Activated B cell treated with CpG ODN at 0.5 μM for 24 hours (primary cell): ENCODE measurements at regions not wholly inside any gene's neighbourhood (a gene's known extent, or its start where the extent isn't known, plus 50 kb on each side); places are given as distances from the start of the nearest gene placed in this dataset.
"Not testable (repeated sequence)": the region's sequence is repeated elsewhere in the genome, so short reads cannot be mapped to it uniquely, and the experiment has no call there.

Experiments used
- ATAC-seq: fragments of 200-7000 bp; cut with Tn5 transposase; one replicate; pipeline ENCODE4 v1.10.0; 2021; ENCODE audit warnings: low read depth, mild to moderate bottlenecking, moderate library complexity
- CTCF ChIA-PET: fragments of 350-600 bp; sonication (Branson Sonifier 250); formaldehyde crosslinking; loops from one replicate; lab custom pipeline; 2021; ENCODE audit warnings: antibody characterized with exemption; lab: Charles Lee
- POLR2A ChIA-PET: fragments of 350-600 bp; sonication (Branson Sonifier 250); formaldehyde crosslinking; loops from one replicate; lab custom pipeline; 2021; ENCODE audit warnings: antibody characterized with exemption; lab: Charles Lee
- DNase-seq: peaks from one replicate; pipeline ENCODE4 v3.0.0; 2022
- H3K27ac Mint-ChIP-seq: one replicate; pipeline ENCODE4 v1.8.0; 2020; ENCODE audit warnings: mixed read lengths
- H3K27me3 Mint-ChIP-seq: one replicate; pipeline ENCODE4 v1.8.0; 2021; ENCODE audit warnings: mixed read lengths
- H3K36me3 Mint-ChIP-seq: one replicate; pipeline ENCODE4 v1.8.0; 2021; ENCODE audit warnings: low read depth, mixed read lengths
- H3K4me1 Mint-ChIP-seq: one replicate; pipeline ENCODE4 v1.8.0; 2021; ENCODE audit warnings: mixed read lengths
- H3K4me3 Mint-ChIP-seq: one replicate; pipeline ENCODE4 v1.8.0; 2020; ENCODE audit warnings: mild to moderate bottlenecking, mixed read lengths
- H3K9me3 Mint-ChIP-seq: one replicate; pipeline ENCODE4 v1.8.0; 2020; ENCODE audit warnings: mixed read lengths
- CTCF ChIP-seq: fragments of 200-600 bp; IDR thresholded peaks from one replicate; pipeline ENCODE4 v1.8.0; 2022; ENCODE audit warnings: antibody characterized with exemption, mild to moderate bottlenecking
- intact Hi-C: fragments of 100-400 bp; cut with micrococcal nuclease; formaldehyde crosslinking; loops from one replicate; pipeline ENCODE4 v1.15.1; 2024

GRCh38 chr15:34656005-34656796 is 72.8 kb upstream of the GOLGA8B start:
- ChIA-PET CTCF (no interaction called here), POLR2A (no interaction called here)
- Mint-ChIP-seq H3K27me3 (peaks cover 10% of the 10 kb centered on the region), H3K4me1 (no peaks in the 10 kb centered on the region), H3K4me3 (no peak overlapping the region), H3K9me3 (no peaks in the 10 kb centered on the region), H3K36me3 (no peaks in the 10 kb centered on the region), H3K27ac (no peak overlapping the region)
- intact Hi-C loops, result no loop called here
- TF ChIP-seq CTCF, result no peak
- ATAC-seq (no peak), DNase-seq (no peak)

GRCh38 chr15:34655326-34655725 is 71.9 kb upstream of the GOLGA8B start:
- no peak for ATAC-seq
- H3K27ac Mint-ChIP-seq, result no peak overlapping the region
- CTCF ChIA-PET, result no interaction called here

GRCh38 chr15:34654625-34655024 is 71.2 kb upstream of the GOLGA8B start:
- ChIA-PET POLR2A (no interaction called here), CTCF (no interaction called here)
- TF ChIP-seq CTCF, result no peak
- intact Hi-C loops, result no loop called here
- Mint-ChIP-seq H3K27me3 (peaks cover 10% of the 10 kb centered on the region), H3K9me3 (no peaks in the 10 kb centered on the region), H3K4me1 (no peaks in the 10 kb centered on the region), H3K27ac (no peak overlapping the region), H3K4me3 (no peak overlapping the region), H3K36me3 (no peaks in the 10 kb centered on the region)
- ATAC-seq (no peak), DNase-seq (no peak)

More at GRCh38 chr15:34655326-34655725, 71.9 kb upstream of the GOLGA8B start:
- no peaks in the 10 kb centered on the region for H3K9me3 Mint-ChIP-seq
- H3K27me3 Mint-ChIP-seq, result peaks cover 10% of the 10 kb centered on the region
- POLR2A ChIA-PET, result no interaction called here
- intact Hi-C loops, result no loop called here
- no peaks in the 10 kb centered on the region for H3K4me1 Mint-ChIP-seq
- no peak for DNase-seq
- no peaks in the 10 kb centered on the region for H3K36me3 Mint-ChIP-seq
- no peak for TF ChIP-seq CTCF
- H3K4me3 Mint-ChIP-seq, result no peak overlapping the region

GRCh38 chr15:34653992-34654391 is 70.5 kb upstream of the GOLGA8B start:
- Mint-ChIP-seq H3K36me3 (no peaks in the 10 kb centered on the region), H3K27ac (no peak overlapping the region), H3K27me3 (peaks cover 10% of the 10 kb centered on the region), H3K9me3 (no peaks in the 10 kb centered on the region), H3K4me1 (no peaks in the 10 kb centered on the region), H3K4me3 (no peak overlapping the region)
- CTCF ChIA-PET, result no interaction called here
- DNase-seq, result no peak
- intact Hi-C loops, result no loop called here
- no peak for TF ChIP-seq CTCF
- ATAC-seq, result no peak
- POLR2A ChIA-PET, result no interaction called here

GRCh38 chr15:34653326-34653725 is 69.9 kb upstream of the GOLGA8B start:
- H3K9me3 Mint-ChIP-seq, ATAC-seq, POLR2A ChIA-PET, H3K4me1 Mint-ChIP-seq, H3K36me3 Mint-ChIP-seq, DNase-seq, H3K27me3 Mint-ChIP-seq, intact Hi-C loops, CTCF ChIA-PET, H3K4me3 Mint-ChIP-seq, H3K27ac Mint-ChIP-seq: not testable (repeated sequence)

- intact Hi-C loops, result no loop called here
- no peak for TF ChIP-seq CTCF
- no peaks in the 10 kb centered on the region for H3K36me3 Mint-ChIP-seq
- H3K9me3 Mint-ChIP-seq, result no peaks in the 10 kb centered on the region
- no peak overlapping the region for H3K4me3 Mint-ChIP-seq
- POLR2A ChIA-PET, result no interaction called here
- H3K27ac Mint-ChIP-seq, result no peak overlapping the region
- CTCF ChIA-PET, result no interaction called here
- H3K4me1 Mint-ChIP-seq, result no peaks in the 10 kb centered on the region
- H3K27me3 Mint-ChIP-seq, result peaks cover 8% of the 10 kb centered on the region
- DNase-seq (no peak), ATAC-seq (no peak)
Observed at GRCh38 chr15:34652726-34653033, 69.2 kb upstream of the GOLGA8B start.
